ENCODE measurements at regions not wholly inside any gene's neighbourhood (a gene's known extent, or its start where the extent isn't known, plus 50 kb on each side); places are given as distances from the start of the nearest gene placed in this dataset.
A peak's percentile ranks its signal among the peaks of the same experiment; 100 is the strongest.
"Not testable (repeated sequence)": the region's sequence is repeated elsewhere in the genome, so short reads cannot be mapped to it uniquely, and the experiment has no call there.

GRCh38 chr4:100340512-100341485, 150.5 kb upstream of the DDIT4L start:
- DNase-seq (ENCODE audit: low read depth in 2 of 2): peak; percentile 31 to 61
- H3K4me3 ChIP-seq (replicated peaks in 1 of 2; ENCODE audit: low read depth in 2 of 2, low read length in 2 of 2): no peak overlapping the region
- no peak for TF ChIP-seq CTCF (IDR thresholded peaks at IDR 0.05; ENCODE audit: low read depth, low read length)

- DNase-seq (ENCODE audit: low read depth in 2 of 2): no peak
- TF ChIP-seq CTCF (IDR thresholded peaks at IDR 0.05; ENCODE audit: low read depth, low read length): no peak
- H3K4me3 ChIP-seq (replicated peaks in 1 of 2; ENCODE audit: low read depth in 2 of 2, low read length in 2 of 2): no peak overlapping the region
These were observed 149.6 kb upstream of the DDIT4L start for GRCh38 chr4:100339870-100340269.

GRCh38 chr4:100333491-100333890, 143.2 kb upstream of the DDIT4L start:
- not testable (repeated sequence) for H3K4me3 ChIP-seq (replicated peaks in 1 of 2; ENCODE audit: low read depth in 2 of 2, low read length in 2 of 2); DNase-seq (ENCODE audit: low read depth in 2 of 2)

DNA sequence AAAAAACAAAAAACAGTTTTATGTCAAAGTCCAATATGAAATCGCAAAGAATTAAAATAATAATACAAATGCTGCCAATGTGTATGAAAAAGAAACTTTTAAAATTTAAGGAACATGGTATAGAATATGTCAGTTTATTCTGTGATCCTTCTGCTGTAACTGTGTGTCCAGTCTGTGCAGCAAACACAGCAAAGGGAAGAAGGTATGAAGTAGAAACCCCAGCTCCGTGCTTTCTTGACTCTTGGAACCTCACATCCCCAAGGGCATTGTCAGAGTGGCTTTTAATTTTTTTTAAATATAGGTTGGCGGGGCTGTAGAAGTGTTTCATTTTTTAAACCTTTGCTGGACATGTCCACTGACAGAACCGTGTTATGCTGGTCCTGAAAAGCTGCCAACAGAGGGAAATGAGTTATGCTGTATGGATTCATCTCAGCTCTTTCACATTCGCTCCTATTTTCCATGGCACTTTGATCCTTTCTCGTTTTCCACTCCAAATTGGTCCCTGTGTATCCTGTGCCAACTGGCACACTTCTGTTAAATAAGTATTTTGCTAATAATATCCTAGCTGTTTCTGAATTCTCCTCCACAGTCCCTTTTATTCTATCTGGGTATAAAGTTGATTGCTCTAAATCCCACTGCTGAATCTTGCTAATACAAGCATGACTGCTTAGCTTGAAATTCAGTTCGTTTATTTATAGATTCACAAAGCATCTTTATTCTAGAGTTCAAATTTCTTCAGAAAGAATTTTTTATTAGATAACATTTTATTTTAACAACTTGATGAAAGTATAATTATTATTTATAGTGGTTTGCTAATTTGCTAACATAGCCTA, 127.0 kb upstream of the DDIT4L start:
- no peak overlapping the region for H3K4me3 ChIP-seq (replicated peaks in 1 of 2; ENCODE audit: low read depth in 2 of 2, low read length in 2 of 2)
- DNase-seq (ENCODE audit: low read depth in 2 of 2): peak; percentile 33 to 44
- TF ChIP-seq CTCF (IDR thresholded peaks at IDR 0.05; ENCODE audit: low read depth, low read length): no peak

DNA sequence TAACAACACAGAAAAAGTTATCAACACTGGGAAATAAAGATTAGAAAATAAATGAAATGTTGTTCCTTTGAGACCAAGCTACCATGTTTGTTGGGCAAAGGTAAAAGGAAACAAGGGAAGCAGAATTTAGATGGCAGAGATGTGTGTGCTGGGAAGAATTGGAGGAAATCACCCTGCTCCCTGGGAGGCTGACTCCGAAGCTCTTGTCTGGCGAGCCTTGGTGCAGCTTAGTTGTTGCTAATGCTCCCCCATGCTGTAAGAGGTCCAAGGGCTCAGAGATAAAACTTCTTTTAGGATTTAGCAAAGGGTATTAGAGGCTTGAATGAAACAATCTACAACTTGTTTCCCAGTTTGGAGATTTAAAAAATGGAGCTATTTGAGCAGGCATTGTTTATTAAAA, 123.8 kb upstream of the DDIT4L start:
- DNase-seq (ENCODE audit: low read depth in 2 of 2): peak in 1 of 2 donors; percentile 52
- no peak overlapping the region for H3K4me3 ChIP-seq (replicated peaks in 1 of 2; ENCODE audit: low read depth in 2 of 2, low read length in 2 of 2)
- TF ChIP-seq CTCF (IDR thresholded peaks at IDR 0.05; ENCODE audit: low read depth, low read length): no peak

DNA sequence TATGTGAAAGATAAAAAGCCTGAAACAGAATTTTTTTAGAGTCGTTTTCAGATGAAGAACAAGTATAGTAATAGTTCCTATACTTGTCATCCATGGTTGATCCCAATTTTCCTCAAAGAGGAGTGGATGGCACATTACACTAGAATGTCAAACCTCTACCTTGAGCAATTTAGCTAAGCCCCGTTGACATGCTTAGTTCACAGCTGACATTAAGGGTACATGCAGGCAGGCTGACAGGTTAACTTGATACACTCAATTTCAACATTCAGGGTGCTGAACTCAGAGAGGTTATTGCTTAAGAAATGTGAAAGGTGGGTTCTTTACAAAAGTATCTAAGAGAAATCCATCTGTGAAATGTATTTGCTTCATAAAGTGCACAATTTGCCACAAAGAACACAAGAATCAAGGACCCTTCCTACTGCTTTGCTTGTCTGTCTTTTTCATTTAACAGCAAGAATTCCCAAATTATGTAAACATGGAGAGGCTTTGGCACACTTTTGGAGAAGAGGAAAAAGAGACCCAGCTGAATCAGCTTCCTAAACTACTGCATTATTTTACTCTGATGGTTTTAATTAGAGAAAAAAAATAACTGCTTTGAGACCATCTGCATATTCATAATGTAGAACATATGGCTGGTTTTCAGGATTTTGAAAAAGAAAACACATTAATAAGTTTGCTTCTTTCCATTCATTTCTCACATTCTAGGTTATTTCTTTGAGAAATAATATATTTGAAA, 122.5 kb upstream of the DDIT4L start:
- no peak for DNase-seq (ENCODE audit: low read depth in 2 of 2)
- TF ChIP-seq CTCF (IDR thresholded peaks at IDR 0.05; ENCODE audit: low read depth, low read length): no peak
- H3K4me3 ChIP-seq (replicated peaks in 1 of 2; ENCODE audit: low read depth in 2 of 2, low read length in 2 of 2): no peak overlapping the region

Data from cardiac fibroblast (primary cell).